ENCODE measurements at regions not wholly inside any gene's neighbourhood (a gene's known extent, or its start where the extent isn't known, plus 50 kb on each side); places are given as distances from the start of the nearest gene placed in this dataset.

DNA sequence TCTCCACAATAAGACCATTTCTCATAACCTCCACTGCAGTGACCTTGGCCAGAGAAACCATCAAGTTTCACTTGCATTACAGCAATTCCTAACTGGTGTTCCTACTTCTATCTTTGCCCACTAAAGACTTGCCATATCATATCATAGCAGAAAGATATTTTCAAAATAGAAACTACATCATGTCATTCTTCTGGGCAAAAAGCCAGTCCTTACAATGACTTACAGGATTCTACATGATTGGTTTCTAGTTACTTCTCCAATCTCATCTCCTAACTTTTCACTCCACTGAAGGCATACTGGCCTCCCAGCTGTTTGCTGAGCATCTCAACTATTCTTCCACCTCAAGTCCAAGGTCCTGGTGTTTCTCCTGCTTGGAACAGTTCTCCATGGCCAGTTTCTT lies 151.4 kb downstream of the HNMT start:
- Mint-ChIP-seq H3K36me3 (no peaks in the 10 kb centered on the region), H3K27ac (no peak overlapping the region), H3K9me3 (peaks cover 0 to 6% (median 2%) of the 10 kb centered on the region in 7 donors), H3K27me3 (ENCODE audit: low read depth in 3 of 3) (peaks cover 0 to 2% (median 0%) of the 10 kb centered on the region in 3 donors), H3K4me3 (no peak overlapping the region), H3K4me1 (no peaks in the 10 kb centered on the region)
- Histone ChIP-seq H2AFZ (ENCODE audit: insufficient read depth, low read depth, low read length, poor library complexity, severe bottlenecking) (no peak overlapping the region), H3K27me3 (ENCODE audit: control insufficient read depth in 2 of 2, insufficient read depth in 2 of 2, low read length in 2 of 2) (no peaks in the 10 kb centered on the region), H3K79me2 (ENCODE audit: insufficient read depth, low read length) (no peaks in the 10 kb centered on the region), H3K36me3 (replicated peaks in 1 of 2; ENCODE audit: control insufficient read depth in 1 of 2, insufficient read depth in 2 of 2, low read length in 2 of 2) (no peaks in the 10 kb centered on the region), H3K9me3 (replicated peaks in 1 of 2; ENCODE audit: control insufficient read depth in 1 of 2, insufficient read depth in 1 of 2, low read length in 2 of 2) (no peaks in the 10 kb centered on the region), H3K9ac (ENCODE audit: insufficient read depth, low read length, poor library complexity, severe bottlenecking) (no peak overlapping the region), H3K4me3 (replicated peaks in 1 of 3; ENCODE audit: low read depth in 2 of 3, low read length in 3 of 3) (no peak overlapping the region), H3K27ac (ENCODE audit: low read depth in 1 of 2, low read length in 2 of 2) (no peak overlapping the region), H3K4me1 (ENCODE audit: control insufficient read depth in 1 of 2, insufficient read depth in 2 of 2, low read length in 2 of 2) (no peaks in the 10 kb centered on the region), H4K20me1 (ENCODE audit: insufficient read depth, low read length) (no peaks in the 10 kb centered on the region), H3K4me2 (replicated peaks; ENCODE audit: extremely low read depth, low read length, poor library complexity, severe bottlenecking) (no peak overlapping the region)
- intact Hi-C loops (cut with micrococcal nuclease): no loop called here
- no peak for TF ChIP-seq CTCF (IDR thresholded peaks at IDR 0.05)
- DNase-seq: no peak

- Histone ChIP-seq H3K27ac (ENCODE audit: low read depth in 1 of 2, low read length in 2 of 2) (no peak overlapping the region), H3K79me2 (ENCODE audit: insufficient read depth, low read length) (no peaks in the 10 kb centered on the region), H4K20me1 (ENCODE audit: insufficient read depth, low read length) (no peaks in the 10 kb centered on the region), H2AFZ (ENCODE audit: insufficient read depth, low read depth, low read length, poor library complexity, severe bottlenecking) (no peak overlapping the region), H3K9ac (ENCODE audit: insufficient read depth, low read length, poor library complexity, severe bottlenecking) (no peak overlapping the region), H3K9me3 (replicated peaks in 1 of 2; ENCODE audit: control insufficient read depth in 1 of 2, insufficient read depth in 1 of 2, low read length in 2 of 2) (no peaks in the 10 kb centered on the region), H3K27me3 (ENCODE audit: control insufficient read depth in 2 of 2, insufficient read depth in 2 of 2, low read length in 2 of 2) (no peaks in the 10 kb centered on the region), H3K36me3 (replicated peaks in 1 of 2; ENCODE audit: control insufficient read depth in 1 of 2, insufficient read depth in 2 of 2, low read length in 2 of 2) (no peaks in the 10 kb centered on the region), H3K4me2 (replicated peaks; ENCODE audit: extremely low read depth, low read length, poor library complexity, severe bottlenecking) (no peak overlapping the region), H3K4me1 (ENCODE audit: control insufficient read depth in 1 of 2, insufficient read depth in 2 of 2, low read length in 2 of 2) (no peaks in the 10 kb centered on the region), H3K4me3 (replicated peaks in 1 of 3; ENCODE audit: low read depth in 2 of 3, low read length in 3 of 3) (no peak overlapping the region)
- Mint-ChIP-seq H3K9me3 (peaks cover 0 to 6% (median 0%) of the 10 kb centered on the region in 7 donors), H3K4me1 (no peaks in the 10 kb centered on the region), H3K27ac (no peak overlapping the region), H3K27me3 (ENCODE audit: low read depth in 3 of 3) (no peaks in the 10 kb centered on the region), H3K36me3 (no peaks in the 10 kb centered on the region), H3K4me3 (no peak overlapping the region)
- intact Hi-C loops (cut with micrococcal nuclease): no loop called here
- TF ChIP-seq CTCF (IDR thresholded peaks at IDR 0.05): no peak
- DNase-seq: no peak
- no CpG with 5 or more reads among the region's 4 CpGs for WGBS (ENCODE audit: insufficient coverage)
Measured at GRCh38 chr2:138116456-138116855, 152.2 kb downstream of the HNMT start.

All from CD14-positive monocyte (primary cell).